ENCODE measurements at regions not wholly inside any gene's neighbourhood (a gene's known extent, or its start where the extent isn't known, plus 50 kb on each side); places are given as distances from the start of the nearest gene placed in this dataset.

- Mint-ChIP-seq H3K27ac (no peak overlapping the region), H3K4me3 (no peak overlapping the region), H3K36me3 (ENCODE audit: low read depth) (no peaks in the 10 kb centered on the region), H3K27me3 (ENCODE audit: insufficient read depth, low read depth, poor library complexity) (no peaks in the 10 kb centered on the region), H3K4me1 (no peaks in the 10 kb centered on the region), H3K9me3 (peaks cover 3% of the 10 kb centered on the region)
- H3K36me3 ChIP-seq (ENCODE audit: insufficient read depth) = no peaks in the 10 kb centered on the region
- DNase-seq (ENCODE audit: low spot score) (no peak), ATAC-seq (no peak)
- no peaks in the 10 kb centered on the region for H3K79me2 ChIP-seq (replicated peaks; ENCODE audit: insufficient read depth)
- H3K4me3 ChIP-seq = no peak overlapping the region
- H3F3A ChIP-seq (replicated peaks; ENCODE audit: low read depth) = no peaks in the 10 kb centered on the region
- H3K27ac ChIP-seq (ENCODE audit: low read depth) = no peak overlapping the region
- no peaks in the 10 kb centered on the region for H3K27me3 ChIP-seq (ENCODE audit: insufficient read depth)
- no peaks in the 10 kb centered on the region for H3K4me1 ChIP-seq (ENCODE audit: insufficient read depth)
- TF ChIP-seq EZH2 (IDR thresholded peaks at IDR 0.05; ENCODE audit: low read depth, unreplicated experiment) = no peak
- TF ChIP-seq ZNF462 (CRISPR knock-in tag; IDR thresholded peaks at IDR 0.05) = no peak
- TF ChIP-seq ZNF114 (CRISPR knock-in tag; IDR thresholded peaks at IDR 0.05) = no peak
- TF ChIP-seq REST (IDR thresholded peaks at IDR 0.05; ENCODE audit: unreplicated experiment) = no peak
- TF ChIP-seq CTCF (conservative IDR thresholded peaks at IDR 0.05; ENCODE audit: low read depth in 2 of 2) = no peak
- no peak overlapping the region for H3K4me2 ChIP-seq
- no peaks in the 10 kb centered on the region for H4K20me1 ChIP-seq (replicated peaks; ENCODE audit: insufficient read depth)
- H2AFZ ChIP-seq = no peak overlapping the region
- H3K9me2 ChIP-seq (ENCODE audit: insufficient read depth) = no peaks in the 10 kb centered on the region
These were observed 342.2 kb downstream of the IGSF11 start for GRCh38 chr3:118692416-118692815.

All from GM23338 (cell line).